ENCODE measurements at regions not wholly inside any gene's neighbourhood (a gene's known extent, or its start where the extent isn't known, plus 50 kb on each side); places are given as distances from the start of the nearest gene placed in this dataset.

DNA sequence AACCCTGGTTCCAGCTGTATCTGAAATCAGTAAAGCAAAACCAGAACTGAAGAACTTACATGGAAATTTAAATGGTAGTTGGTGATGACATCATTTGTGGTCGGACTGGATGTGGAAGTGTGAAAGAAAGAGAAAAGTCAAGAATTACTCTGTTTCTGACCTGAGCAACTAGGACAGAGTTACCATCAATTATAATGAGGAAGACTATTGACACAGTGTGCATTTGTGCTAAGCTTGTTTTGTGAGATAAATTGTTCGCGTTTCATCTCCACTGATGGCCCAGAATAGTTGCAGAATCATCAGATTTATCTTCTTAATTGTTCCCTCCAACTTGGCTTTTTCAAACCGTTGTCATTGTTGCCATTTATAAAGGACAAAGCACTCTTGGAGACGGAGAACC is 410.6 kb upstream of the DEPDC1 start:
- no peak for TF ChIP-seq GATA2 (IDR thresholded peaks at IDR 0.05; ENCODE audit: low read depth, low read length)
- TF ChIP-seq GATA3 (IDR thresholded peaks at IDR 0.05; ENCODE audit: low read depth, low read length) = no peak
